Esophagus (tissue), 2 donors: ENCODE measurements at regions not wholly inside any gene's neighbourhood (a gene's known extent, or its start where the extent isn't known, plus 50 kb on each side); places are given as distances from the start of the nearest gene placed in this dataset.

ENCODE experiments used
- H3K27ac ChIP-seq, 2 donors: one replicate each; pipeline ENCODE4 v1.5.1; 2013; ENCODE audit warnings: low read depth in 2 of 2, mild to moderate bottlenecking in 2 of 2, inconsistent platforms in 1 of 2, low read length in 1 of 2, moderate library complexity in 1 of 2
- H3K27me3 ChIP-seq, 2 donors: one replicate each; pipeline ENCODE4 v1.6.1; 2013; ENCODE audit warnings: low read length in 2 of 2, control low read depth in 1 of 2, mild to moderate bottlenecking in 1 of 2; ENCODE audit not compliant: insufficient read depth in 2 of 2, control insufficient read depth in 1 of 2
- H3K36me3 ChIP-seq, 2 donors: one replicate each; pipeline ENCODE4 v1.6.1; 2013; ENCODE audit warnings: low read length in 1 of 2; ENCODE audit not compliant: control insufficient read depth in 2 of 2, insufficient read depth in 2 of 2
- H3K4me1 ChIP-seq, 2 donors: one replicate each; pipeline ENCODE4 v1.6.1; 2013; ENCODE audit warnings: low read length in 1 of 2; ENCODE audit not compliant: control insufficient read depth in 2 of 2, insufficient read depth in 2 of 2
- H3K4me3 ChIP-seq, 2 donors: one replicate each; pipeline ENCODE4 v1.5.1; 2013; ENCODE audit warnings: low read length in 2 of 2, mild to moderate bottlenecking in 2 of 2, low read depth in 1 of 2, moderate library complexity in 1 of 2
- H3K9me3 ChIP-seq, 2 donors: one replicate each; pipeline ENCODE4 v1.6.1; 2013; ENCODE audit warnings: mild to moderate bottlenecking in 2 of 2, low read depth in 1 of 2, low read length in 1 of 2, moderate library complexity in 1 of 2; ENCODE audit not compliant: control insufficient read depth in 2 of 2, insufficient read depth in 1 of 2
- WGBS, 2 donors: extraction: QIAGEN DNeasy Blood & Tissue Kit; methylation state at CpG; one replicate each; pipeline ENCODE4 v1.1.7; 2013; 5-methylcytosine and 5-hydroxymethylcytosine counted together
- donor health status: healthy with polysubstance abuse.
- donor health status: Bipolar disorder and iron deficiency.

GRCh38 chr12:91968076-91968776 is 177.4 kb downstream of the BTG1 start:
- no peak overlapping the region for H3K27ac ChIP-seq
- H3K4me1 ChIP-seq, result no peaks in the 10 kb centered on the region
- H3K27me3 ChIP-seq, result no peaks in the 10 kb centered on the region

GRCh38 chr12:91967590-91967989 is 178.1 kb downstream of the BTG1 start:
- H3K27ac ChIP-seq, result no peak overlapping the region
- no peak overlapping the region for H3K4me3 ChIP-seq
- no peaks in the 10 kb centered on the region for H3K27me3 ChIP-seq
- WGBS, 2 donors, result 86 to 91% methylated on average over 1 of the region's 1 CpG
- H3K36me3 ChIP-seq, result no peaks in the 10 kb centered on the region
- no peaks in the 10 kb centered on the region for H3K4me1 ChIP-seq
- no peaks in the 10 kb centered on the region for H3K9me3 ChIP-seq

More at GRCh38 chr12:91968076-91968776, 177.4 kb downstream of the BTG1 start:
- Histone ChIP-seq H3K36me3 (no peaks in the 10 kb centered on the region), H3K4me3 (no peak overlapping the region), H3K9me3 (no peaks in the 10 kb centered on the region)

GRCh38 chr12:91965781-91966180 is 179.9 kb downstream of the BTG1 start:
- Histone ChIP-seq H3K27me3 (no peaks in the 10 kb centered on the region), H3K9me3 (no peaks in the 10 kb centered on the region), H3K4me1 (no peaks in the 10 kb centered on the region), H3K36me3 (no peaks in the 10 kb centered on the region), H3K4me3 (no peak overlapping the region), H3K27ac (no peak overlapping the region)
- WGBS, 2 donors, result 63 to 71% methylated on average over 1 of the region's 1 CpG

- no peak overlapping the region for H3K27ac ChIP-seq
- H3K27me3 ChIP-seq, result no peaks in the 10 kb centered on the region
- no peaks in the 10 kb centered on the region for H3K9me3 ChIP-seq
- WGBS, 2 donors, result 89 to 94% methylated on average over 1 of the region's 1 CpG
- no peak overlapping the region for H3K4me3 ChIP-seq
- H3K36me3 ChIP-seq, result no peaks in the 10 kb centered on the region
- H3K4me1 ChIP-seq, result no peaks in the 10 kb centered on the region
Observed at GRCh38 chr12:91964501-91964900, 181.1 kb downstream of the BTG1 start.

DNA sequence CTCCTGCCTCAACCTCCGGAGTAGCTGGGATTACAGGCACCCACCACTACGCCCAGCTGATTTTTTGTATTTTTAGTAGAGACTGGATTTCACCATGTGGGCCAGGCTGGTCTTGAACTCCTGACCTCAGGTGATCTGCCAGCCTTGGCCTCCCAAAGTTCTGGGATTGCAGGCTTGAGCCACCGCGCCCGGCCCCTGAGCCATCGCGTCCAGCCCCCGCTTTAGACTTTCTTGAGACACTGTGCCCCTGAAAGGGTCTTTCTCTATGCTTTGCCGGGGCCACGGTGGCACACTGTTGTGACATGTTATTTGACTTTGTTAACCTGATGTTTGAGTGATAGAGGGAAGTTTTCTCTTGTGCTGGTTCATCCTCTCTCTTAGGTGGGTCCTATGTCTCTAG is 186.4 kb downstream of the BTG1 start:
- H3K9me3 ChIP-seq, result no peaks in the 10 kb centered on the region
- no peaks in the 10 kb centered on the region for H3K4me1 ChIP-seq
- WGBS, 2 donors, result 95 to 98% methylated on average over 10 of the region's 10 CpGs
- H3K36me3 ChIP-seq, result no peaks in the 10 kb centered on the region
- no peak overlapping the region for H3K4me3 ChIP-seq
- H3K27ac ChIP-seq, result no peak overlapping the region
- no peaks in the 10 kb centered on the region for H3K27me3 ChIP-seq

DNA sequence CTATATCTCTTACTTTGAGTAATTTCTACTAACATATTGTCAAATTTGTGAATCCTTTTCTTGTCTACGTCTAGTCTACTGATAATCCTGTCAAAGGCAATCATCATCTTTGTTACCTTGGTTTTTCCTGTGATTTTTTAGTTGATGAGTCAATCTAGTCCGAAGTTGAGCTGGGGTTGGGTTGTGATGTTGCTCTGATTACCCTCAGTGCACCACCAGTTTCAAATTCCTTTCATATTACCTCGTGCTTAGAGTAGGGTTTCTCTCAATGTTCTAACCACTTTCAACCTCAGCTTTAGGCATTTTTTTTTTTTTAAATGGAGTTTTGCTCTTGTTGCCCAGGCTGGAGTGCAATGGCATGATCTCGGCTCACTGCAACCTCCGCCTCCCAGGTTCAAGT is 186.8 kb downstream of the BTG1 start:
- no peak overlapping the region for H3K4me3 ChIP-seq
- H3K9me3 ChIP-seq, result no peaks in the 10 kb centered on the region
- no peaks in the 10 kb centered on the region for H3K4me1 ChIP-seq
- no peaks in the 10 kb centered on the region for H3K27me3 ChIP-seq
- no peaks in the 10 kb centered on the region for H3K36me3 ChIP-seq
- 86 to 89% methylated on average over 5 of the region's 5 CpGs for WGBS, 2 donors
- no peak overlapping the region for H3K27ac ChIP-seq

DNA sequence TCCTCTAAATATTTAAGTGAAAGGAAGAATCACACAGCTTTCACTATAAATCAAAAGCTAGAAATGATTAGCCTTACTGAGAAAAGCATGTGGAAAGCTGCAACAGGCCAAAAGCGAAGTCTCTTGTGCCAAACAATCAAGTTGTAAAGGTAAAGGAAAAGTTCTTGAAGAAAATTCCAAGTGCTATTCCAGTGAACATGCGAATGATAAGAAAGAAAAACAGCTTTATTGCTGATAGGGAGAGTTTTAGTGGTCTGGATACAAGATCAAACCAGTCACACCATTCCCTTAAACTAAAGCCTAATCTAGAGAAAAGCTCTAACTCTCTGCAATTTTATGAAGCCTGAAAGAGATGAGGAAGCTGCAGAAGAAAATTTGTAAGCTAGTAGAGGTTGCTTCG is 190.9 kb downstream of the BTG1 start:
- no peaks in the 10 kb centered on the region for H3K4me1 ChIP-seq
- 61 to 77% methylated on average over 3 of the region's 3 CpGs for WGBS, 2 donors
- no peaks in the 10 kb centered on the region for H3K27me3 ChIP-seq
- H3K4me3 ChIP-seq, result no peak overlapping the region
- no peaks in the 10 kb centered on the region for H3K9me3 ChIP-seq
- H3K27ac ChIP-seq, result no peak overlapping the region
- H3K36me3 ChIP-seq, result no peaks in the 10 kb centered on the region

- no peaks in the 10 kb centered on the region for H3K36me3 ChIP-seq
- H3K27ac ChIP-seq, result no peak overlapping the region
- 46 to 47% methylated on average over 4 of the region's 4 CpGs for WGBS, 2 donors
- H3K4me3 ChIP-seq, result no peak overlapping the region
- no peaks in the 10 kb centered on the region for H3K4me1 ChIP-seq
- no peaks in the 10 kb centered on the region for H3K27me3 ChIP-seq
- no peaks in the 10 kb centered on the region for H3K9me3 ChIP-seq
Observed at GRCh38 chr12:91954326-91954725, 191.3 kb downstream of the BTG1 start.

DNA sequence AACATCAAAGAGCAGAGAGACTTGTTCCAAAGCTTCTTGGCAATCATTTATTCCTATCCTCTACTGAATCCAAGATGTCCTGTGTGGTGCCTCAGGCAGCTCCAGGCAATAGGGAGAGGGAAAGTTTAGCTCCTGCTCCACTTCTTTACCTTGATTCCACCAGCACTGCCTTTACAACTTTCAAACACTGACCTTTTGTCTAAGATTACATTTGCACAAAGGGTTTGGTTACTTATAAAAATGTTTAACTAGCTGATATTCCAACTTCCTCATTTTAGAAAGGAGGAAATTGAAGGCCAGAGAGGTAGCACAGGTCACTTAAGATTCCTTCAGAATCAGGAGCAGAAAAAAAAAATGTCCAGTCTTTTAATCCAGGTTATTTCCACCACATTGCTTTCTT is 192.7 kb downstream of the BTG1 start:
- no peak overlapping the region for H3K4me3 ChIP-seq
- H3K4me1 ChIP-seq, result no peaks in the 10 kb centered on the region
- no peaks in the 10 kb centered on the region for H3K9me3 ChIP-seq
- no peaks in the 10 kb centered on the region for H3K27me3 ChIP-seq
- H3K27ac ChIP-seq, result no peak overlapping the region
- H3K36me3 ChIP-seq, result no peaks in the 10 kb centered on the region

DNA sequence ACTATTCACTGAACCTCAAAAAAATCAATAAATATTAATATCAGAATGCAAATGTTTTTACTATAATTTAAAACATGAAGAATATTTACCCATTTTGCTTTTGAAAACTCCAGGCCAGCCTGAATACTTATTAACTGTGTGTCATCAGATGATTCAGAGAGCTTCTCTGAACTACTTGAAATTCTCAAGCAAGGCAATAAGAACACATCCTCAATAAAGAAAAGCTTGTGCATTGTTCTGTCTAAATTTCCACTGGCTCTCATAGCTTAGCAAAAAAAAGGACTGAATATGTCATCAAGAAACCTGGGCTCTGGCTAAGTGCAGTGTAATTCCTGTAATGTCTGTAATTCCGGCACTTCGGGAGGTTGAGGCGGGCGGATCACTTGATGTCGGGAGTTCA is 194.1 kb downstream of the BTG1 start:
- H3K9me3 ChIP-seq, result no peaks in the 10 kb centered on the region
- H3K27ac ChIP-seq, result no peak overlapping the region
- H3K36me3 ChIP-seq, result no peaks in the 10 kb centered on the region
- 95 to 97% methylated on average over 5 of the region's 5 CpGs for WGBS, 2 donors
- H3K4me3 ChIP-seq, result no peak overlapping the region
- no peaks in the 10 kb centered on the region for H3K27me3 ChIP-seq
- H3K4me1 ChIP-seq, result no peaks in the 10 kb centered on the region
